Mesothelial cell of epicardium (in vitro differentiated cells): ENCODE measurements at regions not wholly inside any gene's neighbourhood (a gene's known extent, or its start where the extent isn't known, plus 50 kb on each side); places are given as distances from the start of the nearest gene placed in this dataset.

Experiments
- DNase-seq, 2 experiments: peaks; one replicate each; pipeline ENCODE4 v3.0.0; 2021; ENCODE audit warnings: low spot score in 2 of 2; ENCODE audit not compliant: unreplicated experiment in 2 of 2
- H3K27ac Mint-ChIP-seq: 2 replicates; pipeline ENCODE4 v1.8.0; 2021; ENCODE audit warnings: mixed read lengths
- H3K27me3 Mint-ChIP-seq: 2 replicates; pipeline ENCODE4 v1.8.0; 2021; ENCODE audit warnings: low read depth, mixed read lengths
- H3K36me3 Mint-ChIP-seq: 2 replicates; pipeline ENCODE4 v1.8.0; 2021; ENCODE audit warnings: mixed read lengths
- H3K4me1 Mint-ChIP-seq: 2 replicates; pipeline ENCODE4 v1.8.0; 2021; ENCODE audit warnings: mixed read lengths
- H3K4me3 Mint-ChIP-seq: 2 replicates; pipeline ENCODE4 v1.8.0; 2021; ENCODE audit warnings: mild to moderate bottlenecking, moderate library complexity, mixed read lengths
- H3K9me3 Mint-ChIP-seq: 2 replicates; pipeline ENCODE4 v1.8.0; 2021; ENCODE audit warnings: mixed read lengths
- TF ChIP-seq, protein P1 (sequence below): fragments of 200-600 bp; sonication (generic); IDR thresholded peaks from one replicate; pipeline ENCODE4 v1.5.0; 2021; ENCODE audit warnings: antibody characterized with exemption; ENCODE audit not compliant: unreplicated experiment

DNA sequence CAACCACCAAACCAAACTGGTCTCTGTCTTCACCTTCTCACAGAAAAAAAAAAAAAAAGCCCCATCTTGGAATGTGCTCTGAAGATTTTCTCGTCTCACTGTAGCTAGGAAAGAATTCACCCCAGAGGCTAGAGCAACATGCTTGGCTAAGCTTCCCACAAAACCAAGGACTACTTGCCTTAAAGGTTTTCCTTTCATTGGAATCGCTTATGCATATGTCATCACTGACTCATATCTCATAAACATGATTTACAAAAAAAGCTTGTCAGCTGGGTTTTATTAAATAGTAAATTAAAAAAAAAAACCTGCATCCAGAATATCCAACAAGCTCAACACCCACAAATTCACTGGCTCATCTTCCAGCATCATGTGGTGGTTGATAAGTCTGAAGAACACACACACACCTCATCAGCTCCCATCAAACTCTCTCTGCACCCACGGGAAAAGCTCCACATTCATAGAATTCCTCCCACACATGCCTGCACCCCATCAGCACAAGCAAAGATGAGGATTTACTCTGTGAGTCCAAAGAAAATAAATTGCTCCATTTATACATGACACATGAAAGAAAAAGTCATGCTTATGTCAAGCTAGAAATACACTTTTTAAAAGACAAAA lies 182.0 kb upstream of the TRIB2 start:
- Mint-ChIP-seq H3K4me3 (no peak overlapping the region), H3K4me1 (peaks cover 57% of the 10 kb centered on the region), H3K9me3 (no peaks in the 10 kb centered on the region), H3K27ac (peak overlapping the region; percentile 87), H3K27me3 (no peaks in the 10 kb centered on the region), H3K36me3 (no peaks in the 10 kb centered on the region)
- no peak for DNase-seq
- TF ChIP-seq, protein P1, sequence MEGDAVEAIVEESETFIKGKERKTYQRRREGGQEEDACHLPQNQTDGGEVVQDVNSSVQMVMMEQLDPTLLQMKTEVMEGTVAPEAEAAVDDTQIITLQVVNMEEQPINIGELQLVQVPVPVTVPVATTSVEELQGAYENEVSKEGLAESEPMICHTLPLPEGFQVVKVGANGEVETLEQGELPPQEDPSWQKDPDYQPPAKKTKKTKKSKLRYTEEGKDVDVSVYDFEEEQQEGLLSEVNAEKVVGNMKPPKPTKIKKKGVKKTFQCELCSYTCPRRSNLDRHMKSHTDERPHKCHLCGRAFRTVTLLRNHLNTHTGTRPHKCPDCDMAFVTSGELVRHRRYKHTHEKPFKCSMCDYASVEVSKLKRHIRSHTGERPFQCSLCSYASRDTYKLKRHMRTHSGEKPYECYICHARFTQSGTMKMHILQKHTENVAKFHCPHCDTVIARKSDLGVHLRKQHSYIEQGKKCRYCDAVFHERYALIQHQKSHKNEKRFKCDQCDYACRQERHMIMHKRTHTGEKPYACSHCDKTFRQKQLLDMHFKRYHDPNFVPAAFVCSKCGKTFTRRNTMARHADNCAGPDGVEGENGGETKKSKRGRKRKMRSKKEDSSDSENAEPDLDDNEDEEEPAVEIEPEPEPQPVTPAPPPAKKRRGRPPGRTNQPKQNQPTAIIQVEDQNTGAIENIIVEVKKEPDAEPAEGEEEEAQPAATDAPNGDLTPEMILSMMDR = no peak

- Mint-ChIP-seq H3K27me3 (no peaks in the 10 kb centered on the region), H3K4me3 (no peak overlapping the region), H3K9me3 (no peaks in the 10 kb centered on the region), H3K4me1 (peaks cover 62% of the 10 kb centered on the region), H3K27ac (peak overlapping the region; percentile 9), H3K36me3 (no peaks in the 10 kb centered on the region)
- no peak for DNase-seq
- TF ChIP-seq, protein P1 = no peak
These were observed 179.8 kb upstream of the TRIB2 start for GRCh38 chr2:12536976-12537375.

GRCh38 chr2:12538138-12538694 lies 178.5 kb upstream of the TRIB2 start:
- no peaks in the 10 kb centered on the region for H3K27me3 Mint-ChIP-seq
- no peaks in the 10 kb centered on the region for H3K36me3 Mint-ChIP-seq
- TF ChIP-seq, protein P1 = no peak
- peaks cover 61% of the 10 kb centered on the region for H3K4me1 Mint-ChIP-seq
- no peak overlapping the region for H3K27ac Mint-ChIP-seq
- H3K9me3 Mint-ChIP-seq = no peaks in the 10 kb centered on the region
- no peak for DNase-seq
- H3K4me3 Mint-ChIP-seq = no peak overlapping the region

DNA sequence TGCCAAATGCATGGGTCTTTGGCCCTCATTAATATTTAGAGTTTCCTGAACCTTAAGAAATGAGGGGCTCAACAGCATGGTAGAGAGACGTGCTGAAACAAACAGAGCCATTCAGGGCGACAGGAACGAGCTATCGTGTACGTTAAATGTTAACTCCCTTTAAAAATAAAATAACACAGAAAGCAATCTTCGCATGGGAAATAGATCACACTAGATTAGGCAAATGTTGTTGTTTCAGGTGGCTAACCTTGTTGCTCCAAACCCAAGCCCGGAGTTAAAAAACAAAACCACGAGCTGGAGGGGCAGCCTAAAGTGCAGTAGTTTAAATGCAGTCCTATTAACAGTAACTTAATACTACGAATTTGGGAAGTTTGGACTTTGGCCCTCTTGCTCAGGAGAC lies 177.4 kb upstream of the TRIB2 start:
- Mint-ChIP-seq H3K4me1 (peaks cover 59% of the 10 kb centered on the region), H3K9me3 (no peaks in the 10 kb centered on the region), H3K27me3 (no peaks in the 10 kb centered on the region), H3K27ac (no peak overlapping the region), H3K4me3 (no peak overlapping the region), H3K36me3 (no peaks in the 10 kb centered on the region)
- TF ChIP-seq, protein P1 = no peak
- DNase-seq = no peak

- no peak for DNase-seq
- Mint-ChIP-seq H3K27me3 (no peaks in the 10 kb centered on the region), H3K9me3 (no peaks in the 10 kb centered on the region), H3K36me3 (no peaks in the 10 kb centered on the region), H3K4me3 (no peak overlapping the region), H3K27ac (no peak overlapping the region), H3K4me1 (peaks cover 54% of the 10 kb centered on the region)
- TF ChIP-seq, protein P1 = no peak
These were observed 176.8 kb upstream of the TRIB2 start for GRCh38 chr2:12539776-12540562.
